ENCODE measurements at regions not wholly inside any gene's neighbourhood (a gene's known extent, or its start where the extent isn't known, plus 50 kb on each side); places are given as distances from the start of the nearest gene placed in this dataset.

DNA sequence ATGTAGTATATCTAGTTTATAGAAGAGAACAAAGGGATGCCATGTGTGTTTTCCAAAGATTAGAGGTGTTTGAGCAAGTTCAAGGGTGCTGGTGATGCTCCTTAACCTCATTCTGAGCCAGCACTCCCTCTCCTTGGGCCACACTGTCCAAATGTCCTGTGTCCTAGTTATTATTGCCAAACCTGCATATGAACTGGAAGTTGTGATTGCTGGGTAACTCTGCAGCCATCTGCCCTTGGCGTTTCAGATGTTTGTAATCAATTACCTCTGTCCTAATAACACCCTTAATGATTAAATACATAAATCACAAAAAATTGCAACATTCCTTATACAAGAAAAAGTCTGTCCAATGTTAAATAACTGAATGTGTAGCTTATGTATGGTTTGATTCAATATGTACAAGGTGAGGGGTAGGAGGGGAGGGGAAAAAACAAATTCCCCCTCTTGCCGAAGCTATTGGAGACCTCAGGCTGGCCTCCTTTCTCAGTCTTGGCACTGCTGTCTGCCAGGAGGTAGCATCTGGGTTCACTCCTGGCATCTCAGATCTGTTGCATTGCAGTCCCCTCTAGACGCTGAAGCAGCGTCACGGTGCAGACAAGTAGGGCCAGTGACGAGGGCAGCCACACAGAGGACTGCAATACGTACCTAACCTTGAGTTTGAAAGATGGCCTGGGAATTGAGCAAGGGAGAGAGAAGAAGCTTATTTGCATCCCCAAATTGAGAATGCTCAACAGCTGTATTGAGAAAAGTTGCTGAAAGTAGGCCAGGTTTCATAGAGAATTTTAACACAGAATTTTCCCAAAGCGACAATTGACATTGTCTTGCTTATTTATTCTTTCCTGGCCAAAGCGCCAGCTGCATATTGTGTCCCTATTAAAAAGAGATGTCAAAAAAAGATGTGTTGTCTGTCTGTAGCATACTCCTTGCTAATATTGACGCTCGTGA lies 89.6 kb upstream of the ARHGAP32 start:
- Histone ChIP-seq H3K9me3 (ENCODE audit: insufficient read depth in 2 of 2, low read depth in 1 of 2, low read length in 1 of 2) (no peaks in the 10 kb centered on the region), H4K91ac (replicated peaks; ENCODE audit: insufficient read length, low read length) (no peak overlapping the region), H4K5ac (ENCODE audit: insufficient read length, low read depth, low read length) (no peak overlapping the region), H2BK15ac (ENCODE audit: low read length) (no peak overlapping the region), H3K23me2 (ENCODE audit: low read depth, low read length) (peaks cover 2% of the 10 kb centered on the region), H3K36me3 (ENCODE audit: control insufficient read depth in 2 of 4, insufficient read depth in 4 of 4, low read length in 3 of 4) (no peaks in the 10 kb centered on the region), H4K20me1 (replicated peaks in 1 of 2; ENCODE audit: control insufficient read depth in 1 of 2, insufficient read depth in 2 of 2, low read length in 2 of 2) (peaks cover 5 to 7% of the 10 kb centered on the region in 2 experiments), H3K4me3 (ENCODE audit: extremely low read depth in 1 of 4, insufficient read depth in 2 of 4, low read depth in 3 of 4, low read length in 4 of 4) (no peak overlapping the region), H2BK5ac (ENCODE audit: low read depth, low read length) (no peak overlapping the region), H2AK5ac (ENCODE audit: low read depth, low read length) (no peak overlapping the region), H4K8ac (ENCODE audit: extremely low read depth, insufficient read depth, low read length) (no peak overlapping the region), H3K27ac (ENCODE audit: low read depth, low read length) (no peak overlapping the region), H3K56ac (replicated peaks; ENCODE audit: insufficient read length, low read depth, low read length) (no peak overlapping the region), H2BK12ac (ENCODE audit: low read depth, low read length) (no peak overlapping the region; the same call in 1 of the 2 replicates), H3K14ac (ENCODE audit: insufficient read length) (no peak overlapping the region), H3K4ac (replicated peaks; ENCODE audit: insufficient read length, low read depth, low read length) (no peak overlapping the region), H3K23ac (ENCODE audit: insufficient read length) (no peak overlapping the region), H3K4me2 (ENCODE audit: insufficient read depth in 1 of 2, low read depth in 2 of 2, low read length in 2 of 2) (no peak overlapping the region; a peak in 1 of 4 replicates), H3K4me1 (replicated peaks in 1 of 4; ENCODE audit: control insufficient read depth in 3 of 4, insufficient read depth in 4 of 4, low read length in 3 of 4) (peaks cover 6 to 22% (median 12%) of the 10 kb centered on the region in 4 experiments; a peak in 6 of 7 replicates), H3K9ac (replicated peaks in 1 of 4; ENCODE audit: extremely low read depth in 1 of 4, low read depth in 3 of 4, low read length in 3 of 4) (no peak overlapping the region), H2BK120ac (replicated peaks; ENCODE audit: low read depth, low read length) (no peak overlapping the region), H2BK20ac (ENCODE audit: low read length) (no peak overlapping the region), H2AFZ (ENCODE audit: low read length) (no peak overlapping the region), H3K18ac (ENCODE audit: extremely low read depth, low read length) (peak overlapping the region; percentile 11; the same call in 1 of the 2 replicates), H3K79me1 (ENCODE audit: low read depth, low read length) (no peaks in the 10 kb centered on the region; the same call in 1 of the 2 replicates), H3K79me2 (ENCODE audit: control insufficient read depth in 1 of 2, insufficient read depth in 2 of 2, low read length in 2 of 2) (peaks cover 6 to 19% of the 10 kb centered on the region in 2 experiments; a peak in 3 of 4 replicates), H3K27me3 (replicated peaks in 1 of 4; ENCODE audit: control insufficient read depth in 3 of 4, extremely low read depth in 1 of 4, insufficient read depth in 3 of 4, low read length in 3 of 4) (peaks cover 0 to 3% (median 1%) of the 10 kb centered on the region in 4 experiments; a peak in 2 of 7 replicates)
- ChIA-PET CTCF (ENCODE audit: partially characterized antibody) (interaction anchor here (0.9 to 1.2 kb wide), 5 partner anchors 9 to 163 kb away, joined by 4 read pairs; no protein-coding TSS in a partner anchor), POLR2A (ENCODE audit: partially characterized antibody) (no interaction called here)
- DNase-seq (ENCODE audit: low read depth in 1 of 2, low spot score in 2 of 2) (no peak), FAIRE-seq (no peak)
- TF ChIP-seq KDM1A (IDR thresholded peaks at IDR 0.05; ENCODE audit: borderline replicate concordance, low read length) (no peak), EGR1 (IDR thresholded peaks at IDR 0.05; ENCODE audit: borderline replicate concordance, low read depth, low read length) (no peak)
- TF ChIP-seq, protein P1, sequence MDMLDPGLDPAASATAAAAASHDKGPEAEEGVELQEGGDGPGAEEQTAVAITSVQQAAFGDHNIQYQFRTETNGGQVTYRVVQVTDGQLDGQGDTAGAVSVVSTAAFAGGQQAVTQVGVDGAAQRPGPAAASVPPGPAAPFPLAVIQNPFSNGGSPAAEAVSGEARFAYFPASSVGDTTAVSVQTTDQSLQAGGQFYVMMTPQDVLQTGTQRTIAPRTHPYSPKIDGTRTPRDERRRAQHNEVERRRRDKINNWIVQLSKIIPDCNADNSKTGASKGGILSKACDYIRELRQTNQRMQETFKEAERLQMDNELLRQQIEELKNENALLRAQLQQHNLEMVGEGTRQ (IDR thresholded peaks at IDR 0.05; ENCODE audit: low read length) = no peak
- WGBS, 2 experiments (ENCODE audit: extremely low coverage in 1 of 2, insufficient coverage in 1 of 2, insufficient read length in 1 of 2, insufficient replicate concordance in 2 of 2, low coverage in 1 of 2, low lambda C conversion rate in 2 of 2, missing lambda C conversion rate in 1 of 2) = 81% methylated on average over 11 of the region's 11 CpGs; no CpG with 5 or more reads in 1 of the 2 experiments

All from H1 (cell line).